ENCODE measurements at regions not wholly inside any gene's neighbourhood (a gene's known extent, or its start where the extent isn't known, plus 50 kb on each side); places are given as distances from the start of the nearest gene placed in this dataset.

- no peak for DNase-seq
Measured at GRCh38 chr6:98484696-98485095, 349.7 kb upstream of the POU3F2 start.

GRCh38 chr6:98485593-98485992 is 348.8 kb upstream of the POU3F2 start:
- DNase-seq = no peak

- no peak for DNase-seq
Measured at GRCh38 chr6:98486057-98486456, 348.3 kb upstream of the POU3F2 start.

- DNase-seq = no peak
Measured at GRCh38 chr6:98487612-98488011, 346.8 kb upstream of the POU3F2 start.

- DNase-seq = no peak
Measured at GRCh38 chr6:98498144-98498775, 336.1 kb upstream of the POU3F2 start.

GRCh38 chr6:98498866-98499265 is 335.5 kb upstream of the POU3F2 start:
- DNase-seq = no peak

- DNase-seq = no peak
Measured at GRCh38 chr6:98514073-98514720, 320.2 kb upstream of the POU3F2 start.

GRCh38 chr6:98514796-98515195 is 319.6 kb upstream of the POU3F2 start:
- DNase-seq = no peak

- DNase-seq = no peak
Measured at GRCh38 chr6:98516206-98516605, 318.2 kb upstream of the POU3F2 start.

GRCh38 chr6:98516866-98517265 is 317.5 kb upstream of the POU3F2 start:
- DNase-seq = no peak

- DNase-seq = no peak
Measured at GRCh38 chr6:98525860-98526259, 308.5 kb upstream of the POU3F2 start.

- no peak for DNase-seq
Measured at GRCh38 chr6:98526465-98526864, 307.9 kb upstream of the POU3F2 start.

GRCh38 chr6:98529364-98529763 is 305.0 kb upstream of the POU3F2 start:
- DNase-seq = no peak

GRCh38 chr6:98530732-98531131 is 303.6 kb upstream of the POU3F2 start:
- DNase-seq = no peak

- DNase-seq = no peak
Measured at GRCh38 chr6:98532004-98532403, 302.4 kb upstream of the POU3F2 start.

GRCh38 chr6:98539741-98540140 is 294.6 kb upstream of the POU3F2 start:
- DNase-seq = no peak

- no peak for DNase-seq
Measured at GRCh38 chr6:98546376-98546775, 288.0 kb upstream of the POU3F2 start.

GRCh38 chr6:98547151-98547550 is 287.2 kb upstream of the POU3F2 start:
- no peak for DNase-seq

- no peak for DNase-seq
Measured at GRCh38 chr6:98547634-98548033, 286.7 kb upstream of the POU3F2 start.

- DNase-seq = no peak
Measured at GRCh38 chr6:98548301-98548700, 286.1 kb upstream of the POU3F2 start.

GRCh38 chr6:98560418-98560817 is 274.0 kb upstream of the POU3F2 start:
- no peak for DNase-seq

- no peak for DNase-seq
Measured at GRCh38 chr6:98560841-98561240, 273.5 kb upstream of the POU3F2 start.

GRCh38 chr6:98566126-98566525 is 268.2 kb upstream of the POU3F2 start:
- no peak for DNase-seq

GRCh38 chr6:98572579-98572978 is 261.8 kb upstream of the POU3F2 start:
- DNase-seq = no peak

GRCh38 chr6:98574984-98575383 is 259.4 kb upstream of the POU3F2 start:
- no peak for DNase-seq

All from CD4-positive, alpha-beta T cell treated with Interleukin-4 for 1 hour (primary cell).